ENCODE measurements at regions not wholly inside any gene's neighbourhood (a gene's known extent, or its start where the extent isn't known, plus 50 kb on each side); places are given as distances from the start of the nearest gene placed in this dataset.

GRCh38 chr11:122205036-122205435 lies 89.0 kb upstream of the BLID start:
- no peak for TF ChIP-seq CTCF (conservative IDR thresholded peaks at IDR 0.05; ENCODE audit: low read length)
- TF ChIP-seq EZH2phosphoT487 (IDR thresholded peaks at IDR 0.05; ENCODE audit: borderline replicate concordance), result no peak

Data from Loucy (cell line).